ENCODE measurements at regions not wholly inside any gene's neighbourhood (a gene's known extent, or its start where the extent isn't known, plus 50 kb on each side); places are given as distances from the start of the nearest gene placed in this dataset.

- no peaks in the 10 kb centered on the region for H3K36me3 ChIP-seq (ENCODE audit: insufficient read depth, low read length)
- POLR2A ChIA-PET: no interaction called here
- Mint-ChIP-seq H3K9me3 (peaks cover 10 to 35% (median 24%) of the 10 kb centered on the region in 5 donors), H3K4me1 (no peaks in the 10 kb centered on the region), H3K27ac (no peak overlapping the region), H3K36me3 (no peaks in the 10 kb centered on the region), H3K4me3 (no peak overlapping the region), H3K27me3 (no peaks in the 10 kb centered on the region)
- no peaks in the 10 kb centered on the region for H3K27me3 ChIP-seq (ENCODE audit: insufficient read depth, low read length, poor library complexity, severe bottlenecking)
- H3K9me3 ChIP-seq (ENCODE audit: low read length): no peaks in the 10 kb centered on the region
- no peak overlapping the region for H3K27ac ChIP-seq (ENCODE audit: low read depth, low read length)
- no peak overlapping the region for H3K4me3 ChIP-seq (ENCODE audit: low read length)
- CTCF ChIA-PET: no interaction called here
- DNase-seq: no peak
- H3K4me1 ChIP-seq (ENCODE audit: insufficient read depth, low read length): no peaks in the 10 kb centered on the region
Measured at GRCh38 chr3:86182606-86183005, 808.3 kb downstream of the VGLL3 start.

GRCh38 chr3:86180696-86181095 is 810.3 kb downstream of the VGLL3 start:
- H3K4me3 ChIP-seq (ENCODE audit: low read length): no peak overlapping the region
- H3K27ac ChIP-seq (ENCODE audit: low read depth, low read length): no peak overlapping the region
- H3K9me3 ChIP-seq (ENCODE audit: low read length): no peaks in the 10 kb centered on the region
- CTCF ChIA-PET: no interaction called here
- no peaks in the 10 kb centered on the region for H3K4me1 ChIP-seq (ENCODE audit: insufficient read depth, low read length)
- Mint-ChIP-seq H3K4me1 (no peaks in the 10 kb centered on the region), H3K36me3 (no peaks in the 10 kb centered on the region), H3K27me3 (no peaks in the 10 kb centered on the region), H3K9me3 (peaks cover 10 to 24% (median 19%) of the 10 kb centered on the region in 5 donors), H3K27ac (no peak overlapping the region), H3K4me3 (no peak overlapping the region)
- POLR2A ChIA-PET: no interaction called here
- no peaks in the 10 kb centered on the region for H3K36me3 ChIP-seq (ENCODE audit: insufficient read depth, low read length)
- no peaks in the 10 kb centered on the region for H3K27me3 ChIP-seq (ENCODE audit: insufficient read depth, low read length, poor library complexity, severe bottlenecking)
- DNase-seq: no peak

GRCh38 chr3:86178095-86178494 is 812.9 kb downstream of the VGLL3 start:
- CTCF ChIA-PET: no interaction called here
- Mint-ChIP-seq H3K27ac (no peak overlapping the region), H3K4me1 (no peaks in the 10 kb centered on the region), H3K36me3 (no peaks in the 10 kb centered on the region), H3K27me3 (no peaks in the 10 kb centered on the region), H3K4me3 (no peak overlapping the region), H3K9me3 (peaks cover 0 to 30% (median 3%) of the 10 kb centered on the region in 5 donors)
- H3K9me3 ChIP-seq (ENCODE audit: low read length): no peaks in the 10 kb centered on the region
- no peak overlapping the region for H3K27ac ChIP-seq (ENCODE audit: low read depth, low read length)
- no peaks in the 10 kb centered on the region for H3K4me1 ChIP-seq (ENCODE audit: insufficient read depth, low read length)
- POLR2A ChIA-PET: no interaction called here
- DNase-seq: no peak
- H3K27me3 ChIP-seq (ENCODE audit: insufficient read depth, low read length, poor library complexity, severe bottlenecking): no peaks in the 10 kb centered on the region
- no peaks in the 10 kb centered on the region for H3K36me3 ChIP-seq (ENCODE audit: insufficient read depth, low read length)
- H3K4me3 ChIP-seq (ENCODE audit: low read length): no peak overlapping the region

GRCh38 chr3:86176445-86176784 is 814.5 kb downstream of the VGLL3 start:
- CTCF ChIA-PET: no interaction called here

GRCh38 chr3:86175593-86176444 is 815.1 kb downstream of the VGLL3 start:
- POLR2A ChIA-PET: no interaction called here
- CTCF ChIA-PET: no interaction called here

More at GRCh38 chr3:86176445-86176784, 814.5 kb downstream of the VGLL3 start:
- H3K4me3 ChIP-seq (ENCODE audit: low read length): no peak overlapping the region
- H3K27me3 ChIP-seq (ENCODE audit: insufficient read depth, low read length, poor library complexity, severe bottlenecking): no peaks in the 10 kb centered on the region
- no peaks in the 10 kb centered on the region for H3K36me3 Mint-ChIP-seq
- no peak overlapping the region for H3K27ac Mint-ChIP-seq
- no peaks in the 10 kb centered on the region for H3K4me1 ChIP-seq (ENCODE audit: insufficient read depth, low read length)
- no peak overlapping the region for H3K27ac ChIP-seq (ENCODE audit: low read depth, low read length)
- no peaks in the 10 kb centered on the region for H3K9me3 ChIP-seq (ENCODE audit: low read length)
- no peak for DNase-seq
- H3K4me1 Mint-ChIP-seq: no peaks in the 10 kb centered on the region
- no peaks in the 10 kb centered on the region for H3K36me3 ChIP-seq (ENCODE audit: insufficient read depth, low read length)
- no peaks in the 10 kb centered on the region for H3K27me3 Mint-ChIP-seq
- POLR2A ChIA-PET: no interaction called here
- H3K9me3 Mint-ChIP-seq: peaks cover 0 to 29% (median 4%) of the 10 kb centered on the region in 5 donors
- no peak overlapping the region for H3K4me3 Mint-ChIP-seq

GRCh38 chr3:86175051-86175536 is 815.9 kb downstream of the VGLL3 start:
- no peak for DNase-seq
- Histone ChIP-seq H3K27ac (ENCODE audit: low read depth, low read length) (no peak overlapping the region), H3K4me1 (ENCODE audit: insufficient read depth, low read length) (no peaks in the 10 kb centered on the region), H3K9me3 (ENCODE audit: low read length) (no peaks in the 10 kb centered on the region), H3K27me3 (ENCODE audit: insufficient read depth, low read length, poor library complexity, severe bottlenecking) (no peaks in the 10 kb centered on the region), H3K36me3 (ENCODE audit: insufficient read depth, low read length) (no peaks in the 10 kb centered on the region), H3K4me3 (ENCODE audit: low read length) (no peak overlapping the region)
- H3K27ac Mint-ChIP-seq: no peak overlapping the region
- CTCF ChIA-PET: no interaction called here
- peaks cover 0 to 30% (median 5%) of the 10 kb centered on the region in 5 donors for H3K9me3 Mint-ChIP-seq
- H3K27me3 Mint-ChIP-seq: no peaks in the 10 kb centered on the region
- H3K4me1 Mint-ChIP-seq: no peaks in the 10 kb centered on the region
- POLR2A ChIA-PET: no interaction called here
- no peak overlapping the region for H3K4me3 Mint-ChIP-seq
- no peaks in the 10 kb centered on the region for H3K36me3 Mint-ChIP-seq

More at GRCh38 chr3:86175593-86176444, 815.1 kb downstream of the VGLL3 start:
- H3K9me3 ChIP-seq (ENCODE audit: low read length): no peaks in the 10 kb centered on the region
- H3K27me3 Mint-ChIP-seq: no peaks in the 10 kb centered on the region
- H3K4me3 ChIP-seq (ENCODE audit: low read length): no peak overlapping the region
- H3K4me3 Mint-ChIP-seq: no peak overlapping the region
- no peaks in the 10 kb centered on the region for H3K4me1 Mint-ChIP-seq
- H3K36me3 Mint-ChIP-seq: no peaks in the 10 kb centered on the region
- no peaks in the 10 kb centered on the region for H3K27me3 ChIP-seq (ENCODE audit: insufficient read depth, low read length, poor library complexity, severe bottlenecking)
- H3K27ac ChIP-seq (ENCODE audit: low read depth, low read length): no peak overlapping the region
- H3K9me3 Mint-ChIP-seq: peaks cover 0 to 30% (median 5%) of the 10 kb centered on the region in 5 donors
- DNase-seq: no peak
- H3K27ac Mint-ChIP-seq: no peak overlapping the region
- no peaks in the 10 kb centered on the region for H3K36me3 ChIP-seq (ENCODE audit: insufficient read depth, low read length)
- no peaks in the 10 kb centered on the region for H3K4me1 ChIP-seq (ENCODE audit: insufficient read depth, low read length)

- no peaks in the 10 kb centered on the region for H3K27me3 Mint-ChIP-seq
- Histone ChIP-seq H3K27me3 (ENCODE audit: insufficient read depth, low read length, poor library complexity, severe bottlenecking) (no peaks in the 10 kb centered on the region), H3K4me3 (ENCODE audit: low read length) (no peak overlapping the region), H3K36me3 (ENCODE audit: insufficient read depth, low read length) (no peaks in the 10 kb centered on the region), H3K9me3 (ENCODE audit: low read length) (no peaks in the 10 kb centered on the region), H3K27ac (ENCODE audit: low read depth, low read length) (no peak overlapping the region), H3K4me1 (ENCODE audit: insufficient read depth, low read length) (no peaks in the 10 kb centered on the region)
- no peak for DNase-seq
- ChIA-PET CTCF (no interaction called here), POLR2A (no interaction called here)
- H3K9me3 Mint-ChIP-seq: peaks cover 0 to 30% (median 3%) of the 10 kb centered on the region in 5 donors
- H3K4me1 Mint-ChIP-seq: no peaks in the 10 kb centered on the region
- no peak overlapping the region for H3K4me3 Mint-ChIP-seq
- no peak overlapping the region for H3K27ac Mint-ChIP-seq
- H3K36me3 Mint-ChIP-seq: no peaks in the 10 kb centered on the region
Measured at GRCh38 chr3:86173401-86173800, 817.5 kb downstream of the VGLL3 start.

- ChIA-PET POLR2A (no interaction called here), CTCF (no interaction called here)
- H3K9me3 Mint-ChIP-seq: peaks cover 2 to 35% (median 5%) of the 10 kb centered on the region in 5 donors
- no peaks in the 10 kb centered on the region for H3K27me3 ChIP-seq (ENCODE audit: insufficient read depth, low read length, poor library complexity, severe bottlenecking)
- H3K4me3 Mint-ChIP-seq: no peak overlapping the region
- H3K27ac ChIP-seq (ENCODE audit: low read depth, low read length): no peak overlapping the region
- DNase-seq: no peak
- no peaks in the 10 kb centered on the region for H3K36me3 ChIP-seq (ENCODE audit: insufficient read depth, low read length)
- H3K4me3 ChIP-seq (ENCODE audit: low read length): no peak overlapping the region
- H3K4me1 Mint-ChIP-seq: no peaks in the 10 kb centered on the region
- H3K4me1 ChIP-seq (ENCODE audit: insufficient read depth, low read length): no peaks in the 10 kb centered on the region
- no peaks in the 10 kb centered on the region for H3K36me3 Mint-ChIP-seq
- H3K27ac Mint-ChIP-seq: no peak overlapping the region
- H3K27me3 Mint-ChIP-seq: no peaks in the 10 kb centered on the region
- no peaks in the 10 kb centered on the region for H3K9me3 ChIP-seq (ENCODE audit: low read length)
Measured at GRCh38 chr3:86168512-86168911, 822.4 kb downstream of the VGLL3 start.
